Thyroid gland (tissue), 4 donors: ENCODE measurements at regions not wholly inside any gene's neighbourhood (a gene's known extent, or its start where the extent isn't known, plus 50 kb on each side); places are given as distances from the start of the nearest gene placed in this dataset.

Experiments used
- CTCF ChIP-seq, 6 experiments: fragments of 200-600 bp in 3 of 6; fragments of 450-650 bp in 3 of 6; sonication (generic) in 3 of 6; IDR thresholded peaks; one replicate each; pipeline ENCODE4 v1.5.1; 2016 to 2019; ENCODE audit warnings: antibody characterized with exemption in 6 of 6, mild to moderate bottlenecking in 2 of 6, inconsistent platforms in 1 of 6, moderate library complexity in 1 of 6
- POLR2A ChIP-seq, 2 donors: fragments of 450-650 bp; IDR thresholded peaks; one replicate each; pipeline ENCODE4 v1.6.1; 2017; ENCODE audit warnings: antibody characterized with exemption in 2 of 2, mild to moderate bottlenecking in 2 of 2, moderate library complexity in 1 of 2

- no peak for TF ChIP-seq CTCF (IDR thresholded peaks at IDR 0.05)
- TF ChIP-seq POLR2A (IDR thresholded peaks at IDR 0.05), result peak in 1 of 2 donors; percentile 39
These were observed 172.2 kb downstream of the SEC14L1 start for GRCh38 chr17:77312786-77313599.
